ENCODE measurements at regions not wholly inside any gene's neighbourhood (a gene's known extent, or its start where the extent isn't known, plus 50 kb on each side); places are given as distances from the start of the nearest gene placed in this dataset.

GRCh38 chr2:210884227-210884626 is 327.8 kb downstream of the CPS1 start:
- CTCF ChIA-PET, result no interaction called here
- DNase-seq (ENCODE audit: low spot score), result no peak
- TF ChIP-seq, protein P1, sequence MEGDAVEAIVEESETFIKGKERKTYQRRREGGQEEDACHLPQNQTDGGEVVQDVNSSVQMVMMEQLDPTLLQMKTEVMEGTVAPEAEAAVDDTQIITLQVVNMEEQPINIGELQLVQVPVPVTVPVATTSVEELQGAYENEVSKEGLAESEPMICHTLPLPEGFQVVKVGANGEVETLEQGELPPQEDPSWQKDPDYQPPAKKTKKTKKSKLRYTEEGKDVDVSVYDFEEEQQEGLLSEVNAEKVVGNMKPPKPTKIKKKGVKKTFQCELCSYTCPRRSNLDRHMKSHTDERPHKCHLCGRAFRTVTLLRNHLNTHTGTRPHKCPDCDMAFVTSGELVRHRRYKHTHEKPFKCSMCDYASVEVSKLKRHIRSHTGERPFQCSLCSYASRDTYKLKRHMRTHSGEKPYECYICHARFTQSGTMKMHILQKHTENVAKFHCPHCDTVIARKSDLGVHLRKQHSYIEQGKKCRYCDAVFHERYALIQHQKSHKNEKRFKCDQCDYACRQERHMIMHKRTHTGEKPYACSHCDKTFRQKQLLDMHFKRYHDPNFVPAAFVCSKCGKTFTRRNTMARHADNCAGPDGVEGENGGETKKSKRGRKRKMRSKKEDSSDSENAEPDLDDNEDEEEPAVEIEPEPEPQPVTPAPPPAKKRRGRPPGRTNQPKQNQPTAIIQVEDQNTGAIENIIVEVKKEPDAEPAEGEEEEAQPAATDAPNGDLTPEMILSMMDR (conservative IDR thresholded peaks at IDR 0.05; ENCODE audit: low read depth), result no peak
- H3K27ac ChIP-seq, result no peak overlapping the region
- POLR2A ChIA-PET (ENCODE audit: low non-redundant PET), result no interaction called here

DNA sequence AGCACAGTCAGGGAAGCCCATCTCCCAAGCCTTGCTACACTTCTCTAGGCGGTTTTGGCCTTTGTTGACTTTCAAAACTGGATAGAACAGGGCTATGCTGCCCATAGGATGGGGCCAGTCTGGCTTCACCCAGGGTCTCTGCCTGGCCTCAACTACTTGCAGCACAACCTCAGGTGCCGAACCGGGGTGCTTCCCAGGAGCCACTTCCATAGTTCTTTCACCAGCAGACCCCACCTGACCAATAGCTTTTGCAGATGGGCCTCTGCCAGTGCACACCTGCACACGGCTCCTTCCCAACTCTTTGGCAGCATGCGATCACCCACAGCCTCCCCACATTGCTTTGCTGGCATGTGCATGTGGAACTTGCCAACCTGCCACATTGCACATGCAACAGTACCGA is 331.6 kb downstream of the CPS1 start:
- TF ChIP-seq, protein P1 (conservative IDR thresholded peaks at IDR 0.05; ENCODE audit: low read depth), result no peak
- no peak overlapping the region for H3K27ac ChIP-seq
- CTCF ChIA-PET, result interaction anchor here (0.7 kb wide), 1 partner anchor 585 kb away, joined by 4 read pairs; no protein-coding TSS in a partner anchor
- DNase-seq (ENCODE audit: low spot score), result no peak
- POLR2A ChIA-PET (ENCODE audit: low non-redundant PET), result no interaction called here

GRCh38 chr2:210895132-210895531 is 338.7 kb downstream of the CPS1 start:
- ChIA-PET CTCF (no interaction called here), POLR2A (ENCODE audit: low non-redundant PET) (no interaction called here)
- DNase-seq (ENCODE audit: low spot score), result no peak
- TF ChIP-seq, protein P1 (conservative IDR thresholded peaks at IDR 0.05; ENCODE audit: low read depth), result no peak
- H3K27ac ChIP-seq, result no peak overlapping the region

GRCh38 chr2:210899131-210899530 is 342.7 kb downstream of the CPS1 start:
- no peak overlapping the region for H3K27ac ChIP-seq
- TF ChIP-seq, protein P1 (conservative IDR thresholded peaks at IDR 0.05; ENCODE audit: low read depth), result no peak
- peak; percentile 5 for DNase-seq (ENCODE audit: low spot score)
- CTCF ChIA-PET, result no interaction called here
- POLR2A ChIA-PET (ENCODE audit: low non-redundant PET), result no interaction called here

GRCh38 chr2:210901326-210901725 is 344.9 kb downstream of the CPS1 start:
- CTCF ChIA-PET, result interaction anchor here (0.5 to 0.7 kb wide), 2 partner anchors 9 to 97 kb away, joined by 3 read pairs; no protein-coding TSS in a partner anchor
- H3K27ac ChIP-seq, result no peak overlapping the region
- TF ChIP-seq, protein P1 (conservative IDR thresholded peaks at IDR 0.05; ENCODE audit: low read depth), result no peak
- DNase-seq (ENCODE audit: low spot score), result no peak
- POLR2A ChIA-PET (ENCODE audit: low non-redundant PET), result no interaction called here

- DNase-seq (ENCODE audit: low spot score), result no peak
- CTCF ChIA-PET, result no interaction called here
- no peak overlapping the region for H3K27ac ChIP-seq
- TF ChIP-seq, protein P1 (conservative IDR thresholded peaks at IDR 0.05; ENCODE audit: low read depth), result no peak
- POLR2A ChIA-PET (ENCODE audit: low non-redundant PET), result no interaction called here
Measured at GRCh38 chr2:210912779-210913178, 356.4 kb downstream of the CPS1 start.

- no peak overlapping the region for H3K27ac ChIP-seq
- no peak for DNase-seq (ENCODE audit: low spot score)
- TF ChIP-seq, protein P1 (conservative IDR thresholded peaks at IDR 0.05; ENCODE audit: low read depth), result no peak
- ChIA-PET CTCF (interaction anchor here (0.6 kb wide), 1 partner anchor 53 kb away, joined by 3 read pairs; no protein-coding TSS in a partner anchor), POLR2A (ENCODE audit: low non-redundant PET) (no interaction called here)
Measured at GRCh38 chr2:210913461-210913860, 357.1 kb downstream of the CPS1 start.

All from RWPE1 (cell line).